ENCODE measurements at regions not wholly inside any gene's neighbourhood (a gene's known extent, or its start where the extent isn't known, plus 50 kb on each side); places are given as distances from the start of the nearest gene placed in this dataset.

DNA sequence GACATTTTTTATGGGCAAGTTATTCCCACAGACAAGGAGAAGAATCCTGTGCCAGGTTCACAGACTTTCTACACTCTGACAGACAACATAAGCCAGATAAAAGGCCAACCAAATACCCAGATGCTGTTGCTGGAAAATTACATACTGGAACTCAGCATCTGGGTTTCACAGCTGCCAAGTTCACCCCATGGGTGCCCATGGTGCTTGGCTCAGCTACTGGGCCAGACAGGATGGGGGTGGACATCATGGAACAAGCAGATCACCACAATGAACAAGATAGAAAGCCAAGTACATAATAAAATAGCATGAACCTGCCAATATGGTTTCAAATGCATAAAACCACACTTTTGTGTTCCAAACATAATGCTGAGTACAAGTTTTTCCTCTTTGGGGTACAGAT lies 999.8 kb downstream of the NR2F1-AS1 start:
- TF ChIP-seq, protein P1, sequence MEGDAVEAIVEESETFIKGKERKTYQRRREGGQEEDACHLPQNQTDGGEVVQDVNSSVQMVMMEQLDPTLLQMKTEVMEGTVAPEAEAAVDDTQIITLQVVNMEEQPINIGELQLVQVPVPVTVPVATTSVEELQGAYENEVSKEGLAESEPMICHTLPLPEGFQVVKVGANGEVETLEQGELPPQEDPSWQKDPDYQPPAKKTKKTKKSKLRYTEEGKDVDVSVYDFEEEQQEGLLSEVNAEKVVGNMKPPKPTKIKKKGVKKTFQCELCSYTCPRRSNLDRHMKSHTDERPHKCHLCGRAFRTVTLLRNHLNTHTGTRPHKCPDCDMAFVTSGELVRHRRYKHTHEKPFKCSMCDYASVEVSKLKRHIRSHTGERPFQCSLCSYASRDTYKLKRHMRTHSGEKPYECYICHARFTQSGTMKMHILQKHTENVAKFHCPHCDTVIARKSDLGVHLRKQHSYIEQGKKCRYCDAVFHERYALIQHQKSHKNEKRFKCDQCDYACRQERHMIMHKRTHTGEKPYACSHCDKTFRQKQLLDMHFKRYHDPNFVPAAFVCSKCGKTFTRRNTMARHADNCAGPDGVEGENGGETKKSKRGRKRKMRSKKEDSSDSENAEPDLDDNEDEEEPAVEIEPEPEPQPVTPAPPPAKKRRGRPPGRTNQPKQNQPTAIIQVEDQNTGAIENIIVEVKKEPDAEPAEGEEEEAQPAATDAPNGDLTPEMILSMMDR (IDR thresholded peaks at IDR 0.05 in 4 of 5, conservative IDR thresholded peaks at IDR 0.05 in 1 of 5): no peak
- no peak for TF ChIP-seq POLR2A (IDR thresholded peaks at IDR 0.05)
